GM11168 (cell line): ENCODE measurements at regions not wholly inside any gene's neighbourhood (a gene's known extent, or its start where the extent isn't known, plus 50 kb on each side); places are given as distances from the start of the nearest gene placed in this dataset.

ENCODE experiments used
- in situ Hi-C: fragments of 300-500 bp; cut with MboI; formaldehyde crosslinking; loops from one replicate; pipeline ENCODE4 v1.12.0; 2022; ENCODE audit warnings: low sequenced_read_pairs; ENCODE audit not compliant: unreplicated experiment

DNA sequence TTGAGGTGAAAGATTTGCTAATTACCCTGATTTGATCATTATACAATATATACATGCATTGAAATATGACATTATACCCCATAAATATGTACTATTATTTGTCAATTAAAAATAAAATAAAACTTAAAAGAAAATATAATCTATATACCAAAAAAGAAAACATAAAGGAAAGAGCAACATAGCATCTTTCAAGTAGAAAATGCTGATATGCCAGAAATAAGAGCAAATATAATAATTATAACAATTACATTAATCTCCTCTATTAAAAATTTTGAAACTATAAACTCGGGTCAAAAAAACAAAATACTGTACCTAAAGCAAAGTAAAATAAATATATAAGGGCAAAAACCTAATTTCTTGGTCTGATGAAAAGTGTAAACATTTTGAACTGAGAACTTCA is 209.3 kb upstream of the PDE1C start:
- in situ Hi-C loops, result no loop called here

DNA sequence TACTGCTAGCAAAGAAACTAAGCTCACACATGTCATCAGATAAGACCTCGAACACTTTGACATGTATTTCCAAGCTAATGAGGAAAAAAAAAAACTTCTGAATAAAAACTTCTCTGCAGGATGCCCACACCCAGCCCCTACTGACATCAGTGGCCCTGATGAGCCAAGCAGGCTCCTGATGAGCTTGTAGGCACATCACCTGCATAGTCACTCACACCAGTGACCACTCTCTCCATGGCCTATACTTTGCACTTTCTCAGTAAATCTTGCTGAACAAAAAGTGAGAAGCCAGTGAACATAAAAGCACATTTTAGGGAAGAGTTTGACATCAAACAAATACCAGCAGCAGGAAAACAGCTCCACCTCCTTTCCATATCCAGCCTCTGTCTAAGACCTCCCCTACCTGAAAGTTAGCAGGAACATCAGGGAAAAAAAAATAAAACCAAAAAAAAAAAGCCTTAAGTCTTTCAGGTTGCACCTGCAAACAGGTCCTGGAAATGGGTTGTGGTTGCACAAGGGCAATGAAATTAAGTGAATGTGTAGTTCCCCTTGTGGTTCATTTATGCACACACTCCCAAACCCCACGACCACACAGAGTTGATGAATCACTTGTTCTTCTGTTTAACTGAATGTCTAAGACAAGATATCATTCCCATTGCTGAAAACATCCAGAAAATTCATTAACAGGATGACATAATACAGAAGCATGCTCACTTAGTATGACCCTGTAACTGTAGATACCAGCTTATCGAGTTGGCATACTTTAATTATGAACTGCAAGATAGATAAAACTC is 205.2 kb upstream of the PDE1C start:
- in situ Hi-C loops, result no loop called here

DNA sequence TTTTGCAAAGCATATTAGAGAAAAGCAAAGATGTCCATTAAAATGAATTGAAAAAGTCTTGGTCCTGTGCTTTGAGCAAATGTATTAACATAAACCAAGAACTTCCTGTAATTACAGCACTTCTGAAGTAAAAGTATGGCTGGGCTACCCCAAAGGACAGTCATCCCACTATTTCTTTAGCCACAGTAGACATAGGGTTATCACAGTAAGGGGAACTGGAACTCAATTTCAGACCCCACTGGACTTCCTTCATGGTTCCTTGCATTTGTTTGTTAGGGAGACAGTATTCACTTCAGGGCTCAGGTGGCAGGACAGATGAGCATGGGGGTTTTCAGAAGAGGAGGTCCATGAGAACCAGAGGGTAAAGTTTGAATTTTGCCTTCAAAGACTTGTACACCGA is 203.1 kb upstream of the PDE1C start:
- in situ Hi-C loops, result no loop called here

DNA sequence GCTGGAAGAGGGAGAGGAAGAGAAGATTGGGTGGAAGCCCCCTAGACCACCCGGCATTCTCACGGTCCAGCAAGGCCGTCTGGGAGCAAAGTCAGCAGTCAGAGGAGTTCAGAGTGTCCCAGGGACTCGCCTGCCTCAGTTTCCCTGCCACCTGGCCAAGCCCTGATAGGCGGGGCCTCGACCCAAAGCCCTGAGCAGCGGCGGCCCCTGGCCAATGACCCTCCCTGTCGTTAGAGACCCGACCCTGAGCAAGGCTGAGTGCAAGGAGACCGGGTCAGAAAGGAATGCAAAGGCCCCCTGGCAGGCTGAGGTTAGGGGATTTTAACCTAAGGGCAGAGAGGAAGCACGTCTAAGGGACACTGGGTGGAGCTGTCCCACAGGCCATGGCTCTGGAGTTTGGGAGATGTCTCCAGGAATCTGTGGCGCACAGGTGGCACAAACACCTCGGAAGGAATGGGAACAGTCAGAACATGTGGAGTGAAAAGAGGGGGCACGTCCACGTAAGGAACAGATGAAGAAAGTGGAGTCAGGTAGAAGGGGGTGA is 196.8 kb upstream of the PDE1C start:
- in situ Hi-C loops, result no loop called here

DNA sequence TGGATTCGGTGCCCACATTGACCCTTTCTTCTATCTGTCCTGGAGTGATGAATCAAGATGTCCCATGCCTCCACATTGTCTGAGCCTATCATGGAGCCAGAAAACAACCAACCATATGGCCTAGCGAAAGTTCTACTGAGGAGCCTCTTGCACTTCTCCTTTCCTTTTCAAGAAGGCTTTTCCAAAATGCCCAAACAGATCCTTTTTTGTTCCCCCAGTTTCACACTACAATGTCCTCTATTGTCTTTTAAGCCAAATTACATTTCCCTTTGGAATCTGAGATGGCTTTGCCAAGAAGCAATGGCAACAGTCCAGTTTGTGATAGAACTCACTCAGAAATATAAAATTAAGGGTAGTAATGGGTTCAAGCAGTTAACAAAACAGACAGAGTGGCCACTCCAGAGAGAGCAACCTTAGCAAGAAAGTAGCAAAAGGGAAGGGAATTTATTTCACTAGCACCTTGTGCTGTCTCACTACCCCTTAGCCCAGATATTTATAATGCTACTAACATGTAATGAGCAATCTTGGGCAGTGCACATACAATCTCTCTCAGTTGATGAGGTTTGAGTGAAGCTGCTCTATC is 194.6 kb upstream of the PDE1C start:
- in situ Hi-C loops, result no loop called here

DNA sequence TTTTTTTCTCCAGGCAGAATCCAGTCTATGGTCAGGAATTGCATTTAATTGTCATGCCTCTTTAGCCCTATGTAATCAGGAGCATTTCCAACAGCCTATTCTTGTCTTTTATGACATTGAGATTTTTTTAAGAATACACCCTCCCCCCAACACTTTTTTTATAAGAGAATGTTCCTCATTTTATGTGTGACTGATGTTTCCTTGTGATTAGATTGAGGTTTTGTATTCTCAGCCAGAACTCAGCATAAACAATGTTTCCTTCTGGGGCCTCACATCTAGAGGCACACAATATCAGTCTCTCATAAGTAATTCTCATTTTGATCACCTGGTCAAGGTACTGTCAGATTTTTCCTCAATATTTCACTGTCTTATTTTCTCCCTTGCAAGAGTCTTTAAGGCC is 193.4 kb upstream of the PDE1C start:
- in situ Hi-C loops, result no loop called here

DNA sequence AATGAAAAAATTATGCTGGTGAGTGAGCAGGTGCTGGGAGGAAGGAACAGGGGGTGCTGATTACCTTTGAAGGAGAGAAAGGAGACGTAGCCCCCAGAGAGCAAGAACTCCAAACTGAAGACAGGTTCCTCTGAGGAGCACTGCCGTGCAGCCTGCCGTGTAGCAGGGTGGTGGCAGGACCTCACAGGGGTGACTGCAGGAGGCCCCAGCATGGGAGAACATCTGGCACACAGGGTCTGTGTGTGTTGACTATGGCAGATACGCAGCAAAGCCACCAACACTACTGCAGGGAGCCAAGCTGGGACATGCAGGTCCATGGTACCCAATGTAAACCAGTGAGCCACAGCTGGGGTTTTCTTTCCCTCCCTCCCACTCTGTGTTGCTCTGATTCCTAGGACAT is 192.1 kb upstream of the PDE1C start:
- in situ Hi-C loops, result no loop called here

DNA sequence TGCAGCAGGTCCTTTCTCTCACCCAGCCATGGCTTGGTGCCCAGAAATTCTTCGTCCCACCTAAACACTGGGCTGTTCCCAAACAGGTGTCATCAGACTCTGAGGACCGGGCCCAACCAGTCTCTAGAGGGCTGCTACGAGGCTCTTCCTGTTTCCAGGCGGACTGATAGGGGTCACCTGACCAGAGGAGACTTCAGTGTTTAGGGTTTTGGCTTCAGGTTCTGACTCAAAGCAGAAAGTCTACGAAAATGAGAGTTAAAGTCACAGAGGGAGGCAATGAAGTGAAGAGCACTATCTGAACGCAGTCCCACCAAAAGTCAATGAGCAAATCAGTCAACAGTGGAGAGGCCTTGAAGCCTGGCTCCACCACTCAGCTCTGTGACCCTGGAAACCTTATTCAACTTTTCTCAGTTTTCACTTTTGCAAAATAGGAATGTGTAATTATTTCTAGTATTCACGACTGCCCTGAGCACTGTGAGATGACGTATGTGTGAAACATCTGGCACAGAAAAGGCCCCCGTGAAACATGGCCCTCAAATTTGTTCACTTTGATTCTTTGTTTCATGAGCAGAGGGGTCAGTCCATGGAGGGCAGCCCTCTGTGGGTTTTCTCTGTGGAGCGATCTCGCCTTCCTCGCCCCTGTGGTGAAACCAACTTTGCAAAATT is 189.9 kb upstream of the PDE1C start:
- in situ Hi-C loops, result no loop called here

DNA sequence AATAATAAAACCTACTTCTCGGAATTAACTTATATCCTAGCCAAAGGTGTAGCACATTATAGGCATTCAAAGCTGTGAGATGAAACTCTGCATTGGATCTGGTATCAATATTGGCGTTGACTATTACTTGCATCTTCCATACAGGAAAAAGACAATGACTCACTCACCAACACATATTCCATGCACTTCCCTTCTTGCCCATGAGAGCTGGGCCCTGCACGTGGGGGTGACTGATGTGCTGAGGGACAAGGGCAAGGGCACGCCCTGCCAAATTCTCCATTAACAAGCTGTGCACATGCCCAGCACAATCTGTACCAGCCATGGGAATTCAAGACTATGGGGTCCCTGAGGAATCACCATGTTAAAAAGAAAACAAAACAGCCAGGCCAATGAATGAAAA is 188.1 kb upstream of the PDE1C start:
- in situ Hi-C loops, result no loop called here

DNA sequence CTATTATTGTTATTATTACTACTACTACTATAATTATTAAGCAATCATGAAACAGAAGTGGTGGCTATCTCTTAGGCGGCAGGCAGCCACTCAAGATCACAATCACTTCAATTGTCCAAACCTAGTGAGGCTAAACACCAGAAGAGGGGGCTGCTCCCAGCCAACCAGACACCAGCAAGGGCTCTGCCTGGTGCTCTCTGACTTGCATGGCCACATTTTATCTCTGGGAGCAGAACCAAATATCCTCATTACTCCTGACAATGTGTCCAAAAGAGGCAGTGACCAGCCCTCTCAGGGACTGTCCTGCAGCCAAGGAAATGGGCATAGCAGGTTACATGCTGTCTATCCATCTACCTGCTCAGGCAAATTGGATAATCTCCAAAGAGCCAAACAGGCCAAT is 187.4 kb upstream of the PDE1C start:
- in situ Hi-C loops, result no loop called here

DNA sequence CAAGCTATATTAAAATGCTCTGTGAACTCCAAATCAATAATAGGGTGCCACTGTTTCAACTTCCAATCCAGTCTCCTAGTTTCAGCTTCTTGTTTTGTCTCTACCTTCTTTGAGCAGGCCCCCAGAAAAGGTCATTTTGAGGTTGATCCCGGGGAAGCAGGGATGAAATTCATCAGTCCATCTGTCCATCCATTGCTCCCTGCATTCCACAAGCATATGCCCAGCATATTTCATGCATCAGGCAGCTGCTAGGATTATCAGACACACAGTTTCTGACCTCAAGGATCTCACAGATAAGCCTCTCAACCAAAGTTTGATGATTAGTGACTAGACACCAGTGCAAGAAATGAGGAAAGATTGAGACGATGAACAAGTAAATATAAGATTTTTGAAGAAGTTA is 186.6 kb upstream of the PDE1C start:
- in situ Hi-C loops, result no loop called here

DNA sequence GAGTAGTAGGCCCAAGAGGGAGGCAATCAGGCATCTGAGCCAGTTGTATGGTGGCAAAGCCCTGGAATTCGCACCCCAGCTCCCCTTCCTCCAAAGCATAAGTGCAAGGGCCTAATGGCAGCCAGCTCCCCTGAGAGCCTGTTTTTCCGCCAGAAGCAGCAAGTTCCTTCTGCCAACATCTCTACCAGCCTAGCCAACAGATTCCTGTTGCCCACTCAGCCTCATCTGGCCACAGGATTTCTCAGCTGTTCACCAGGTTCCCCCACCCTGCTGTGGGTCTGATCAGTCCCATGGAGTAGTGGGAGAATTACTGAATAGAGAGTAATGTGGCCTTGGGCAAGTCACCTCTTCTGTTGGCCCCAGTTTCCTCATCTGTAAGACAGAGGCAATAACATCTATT is 186.2 kb upstream of the PDE1C start:
- in situ Hi-C loops, result no loop called here

DNA sequence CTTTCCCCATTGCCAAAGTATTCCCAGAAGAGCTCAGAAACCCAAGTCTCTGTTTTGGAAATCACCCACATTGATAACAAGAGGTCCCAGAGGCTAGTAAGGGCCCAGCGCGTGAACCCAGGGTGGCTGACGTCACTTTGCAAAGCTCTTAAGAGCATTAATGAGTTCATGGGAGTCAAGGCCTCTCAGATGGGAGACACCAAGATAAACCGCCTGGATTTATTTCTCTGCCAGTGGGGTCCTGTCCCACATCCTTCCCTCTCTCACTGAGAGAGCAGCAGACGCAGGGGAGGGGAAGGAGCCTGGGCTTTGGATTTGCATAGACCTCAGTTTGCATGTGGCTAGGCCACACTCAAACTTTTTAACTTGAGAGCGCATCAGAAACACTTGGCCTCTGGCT is 184.8 kb upstream of the PDE1C start:
- in situ Hi-C loops, result no loop called here

DNA sequence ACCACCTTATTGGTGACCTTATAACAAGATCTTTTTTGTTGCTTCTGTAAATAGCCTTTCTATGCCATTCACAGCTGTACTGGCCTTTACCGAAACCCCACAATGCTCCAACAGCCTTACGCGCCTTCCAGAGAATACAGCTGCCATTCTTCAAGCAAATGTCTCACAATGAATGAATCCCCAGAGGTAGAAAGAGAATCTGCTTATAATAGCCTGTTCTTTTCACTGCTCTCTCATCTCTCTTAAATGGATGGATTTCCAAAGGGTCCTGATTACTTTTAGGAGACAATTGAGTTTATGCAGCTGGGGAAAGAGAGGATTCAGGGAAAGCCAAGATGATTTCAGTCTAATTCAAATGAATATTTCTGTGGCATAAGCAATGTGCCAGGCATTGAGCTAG is 183.1 kb upstream of the PDE1C start:
- in situ Hi-C loops, result no loop called here

DNA sequence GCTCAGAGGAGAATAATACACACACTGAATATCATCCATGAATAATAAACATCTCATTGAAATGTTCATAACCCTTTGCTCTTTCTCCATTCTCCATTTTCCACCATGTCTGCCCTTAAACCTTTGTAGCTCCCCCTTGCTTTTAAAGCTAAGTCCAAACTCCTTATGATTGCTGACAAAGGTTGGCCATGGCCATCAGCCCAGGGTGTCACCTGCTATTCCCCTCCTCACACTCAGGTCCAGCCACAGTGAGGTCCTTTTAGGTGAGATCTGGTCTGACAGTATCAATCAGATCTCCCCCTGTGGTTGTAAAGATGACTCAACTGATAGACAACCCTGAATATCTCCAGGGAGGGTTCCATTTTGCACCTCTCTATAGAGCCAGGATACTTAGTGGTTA is 181.5 kb upstream of the PDE1C start:
- in situ Hi-C loops, result no loop called here

DNA sequence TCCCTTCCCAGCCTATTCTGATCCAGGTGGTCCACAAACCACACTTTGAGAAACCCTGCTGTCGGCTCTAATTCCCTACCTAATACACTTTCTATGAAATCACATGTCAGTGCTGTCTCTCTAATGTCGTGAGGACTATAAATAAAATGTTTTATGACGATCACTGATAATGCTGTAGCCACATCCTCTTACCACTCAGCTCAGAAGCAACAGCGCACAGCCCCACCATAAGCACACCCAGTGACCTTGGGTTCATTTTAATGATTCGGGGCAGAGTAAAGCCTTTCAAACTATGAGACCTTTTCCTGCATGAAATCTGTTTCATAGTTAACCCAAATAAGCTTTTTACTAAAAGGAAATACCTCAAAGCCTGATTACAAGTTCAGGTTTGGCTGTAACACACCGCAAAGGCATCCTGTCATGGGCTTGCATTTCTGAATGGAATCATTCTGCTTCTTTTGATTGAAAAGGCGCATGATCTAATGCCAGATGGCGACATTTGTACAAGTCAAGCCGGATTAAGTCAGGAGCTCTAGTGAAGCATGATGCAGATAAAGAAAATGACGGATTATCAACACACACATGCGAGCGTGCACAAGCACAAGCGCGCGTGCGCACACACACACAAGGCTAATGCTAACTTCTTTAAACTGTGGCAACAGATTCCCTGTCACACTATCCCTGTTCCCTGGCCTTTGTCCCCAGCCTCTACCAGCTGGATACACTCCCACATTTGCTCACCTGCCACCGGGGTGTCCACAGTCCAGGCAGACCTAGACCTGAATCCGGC is 180.5 kb upstream of the PDE1C start:
- in situ Hi-C loops, result no loop called here

DNA sequence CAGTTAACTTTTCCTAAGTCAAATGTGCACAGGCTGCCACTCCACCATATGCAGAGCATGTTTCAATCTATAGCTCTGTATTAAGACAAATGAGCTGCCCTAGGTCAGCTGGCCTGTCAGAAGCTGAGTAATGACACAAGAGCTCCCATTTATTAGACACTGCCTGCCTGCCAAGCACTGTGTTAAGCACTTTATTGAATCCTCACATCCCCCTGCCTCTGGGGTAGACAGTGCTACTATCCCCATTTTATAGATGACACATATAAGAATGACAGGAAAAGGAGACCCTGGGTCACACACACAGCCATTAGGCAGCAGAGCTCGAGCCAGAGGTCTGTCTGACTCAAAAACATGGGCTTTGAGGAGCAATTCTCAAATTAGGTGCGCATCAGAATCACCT is 179.8 kb upstream of the PDE1C start:
- in situ Hi-C loops, result no loop called here

DNA sequence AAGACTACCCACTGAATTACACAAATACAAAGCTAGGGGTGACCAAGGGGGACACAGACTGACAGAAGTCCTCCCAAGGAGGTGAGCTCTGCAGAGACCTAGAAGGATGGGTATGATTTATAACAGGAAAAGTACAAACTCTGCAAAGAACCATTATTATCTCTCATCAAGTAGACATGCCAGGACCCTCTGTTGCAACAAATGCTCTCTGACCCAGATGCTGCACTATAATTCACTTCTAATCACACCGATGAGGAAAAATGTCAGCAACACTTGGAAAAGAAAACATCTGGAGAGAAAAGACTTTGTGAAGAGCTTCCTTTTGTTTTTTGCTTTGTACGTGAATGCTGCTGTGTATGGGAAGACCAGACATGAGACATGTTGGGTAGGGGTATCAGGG is 178.3 kb upstream of the PDE1C start:
- in situ Hi-C loops, result no loop called here

DNA sequence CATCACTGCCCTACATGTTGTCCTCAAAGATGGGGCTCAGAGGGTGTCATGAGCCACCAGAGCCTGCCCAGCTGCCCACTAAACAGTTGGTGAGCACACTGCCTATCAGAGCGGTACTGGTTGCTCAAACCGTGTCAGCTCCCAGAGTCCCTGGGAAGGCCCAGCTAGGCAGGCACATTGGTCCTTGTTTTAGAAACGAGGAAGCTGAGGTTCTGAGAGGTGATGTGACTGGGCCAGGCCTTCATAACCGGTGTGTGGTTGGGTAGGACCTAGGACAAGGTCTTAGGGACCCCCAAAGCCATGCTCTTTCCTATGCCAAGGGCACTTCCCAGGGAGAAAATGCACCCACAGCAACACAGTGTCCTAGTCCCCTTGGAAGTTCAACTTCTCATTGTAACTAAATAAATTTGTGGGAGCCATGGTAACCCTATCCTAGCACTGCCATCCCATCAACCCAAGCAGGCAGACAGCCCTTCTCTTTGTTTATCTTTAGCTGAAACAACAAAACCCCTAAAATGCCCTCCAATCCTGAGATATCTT is 174.7 kb upstream of the PDE1C start:
- in situ Hi-C loops, result no loop called here

DNA sequence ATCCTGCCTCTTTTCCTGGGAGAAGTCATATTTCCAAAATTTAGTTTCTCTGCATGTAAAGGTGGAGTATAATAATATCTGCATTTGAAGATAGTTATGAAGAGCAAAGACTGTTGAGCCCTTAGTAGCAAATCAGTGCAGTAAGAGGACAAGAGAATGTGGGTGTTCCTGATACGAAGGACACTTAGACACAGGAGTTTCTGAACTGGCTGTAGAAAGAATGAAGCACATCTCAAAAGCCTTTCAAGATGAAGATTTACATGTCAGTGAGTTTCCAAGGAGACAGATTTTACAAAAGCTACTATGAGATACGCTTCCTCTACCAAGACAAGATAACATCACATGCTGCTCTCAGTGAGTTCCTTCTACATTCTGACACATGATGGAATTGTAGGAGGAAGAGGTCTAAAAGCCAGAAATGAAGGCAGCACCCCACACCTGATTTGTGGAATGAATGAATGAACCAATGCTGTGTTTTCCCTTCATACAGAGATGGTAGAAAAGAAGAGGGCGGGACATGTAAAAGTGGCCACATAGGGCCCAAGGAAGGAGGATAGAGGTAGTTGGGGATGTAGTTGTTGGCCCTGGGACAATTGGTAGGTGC is 173.6 kb upstream of the PDE1C start:
- in situ Hi-C loops, result no loop called here
